SK-N-MC (cell line): ENCODE measurements at regions not wholly inside any gene's neighbourhood (a gene's known extent, or its start where the extent isn't known, plus 50 kb on each side); places are given as distances from the start of the nearest gene placed in this dataset.

Experiments
- EZH2 ChIP-seq: fragments of 200-600 bp; sonication (generic); IDR thresholded peaks from one replicate; pipeline ENCODE4 v1.6.1; 2017; ENCODE audit warnings: antibody characterized with exemption
- POLR2AphosphoS5 ChIP-seq: IDR thresholded peaks from 2 replicates; pipeline ENCODE4 v1.6.1; 2012; ENCODE audit warnings: mild to moderate bottlenecking, low read depth, low read length, borderline replicate concordance

DNA sequence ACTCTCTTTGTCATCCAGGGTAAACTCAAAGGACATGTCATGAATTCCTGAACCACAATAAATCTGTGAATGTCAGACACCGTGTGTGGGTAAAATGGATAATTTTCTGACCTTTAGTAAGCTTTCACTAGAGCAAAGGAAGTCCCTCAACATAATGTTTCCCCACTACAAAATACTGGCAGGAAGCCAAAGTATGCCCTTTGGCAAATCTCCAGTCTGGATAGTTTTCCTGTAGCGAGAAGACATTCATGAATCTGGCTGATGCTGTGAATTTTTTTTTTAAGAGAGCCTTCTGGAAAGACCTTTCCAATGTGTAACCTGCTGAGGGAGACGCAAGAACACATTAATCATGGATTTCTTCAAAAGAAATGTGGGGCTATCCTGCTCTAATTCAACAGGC, 389.6 kb upstream of the DDHD1 start:
- TF ChIP-seq EZH2 = no peak
- no peak for TF ChIP-seq POLR2AphosphoS5
